ENCODE measurements at regions not wholly inside any gene's neighbourhood (a gene's known extent, or its start where the extent isn't known, plus 50 kb on each side); places are given as distances from the start of the nearest gene placed in this dataset.

DNA sequence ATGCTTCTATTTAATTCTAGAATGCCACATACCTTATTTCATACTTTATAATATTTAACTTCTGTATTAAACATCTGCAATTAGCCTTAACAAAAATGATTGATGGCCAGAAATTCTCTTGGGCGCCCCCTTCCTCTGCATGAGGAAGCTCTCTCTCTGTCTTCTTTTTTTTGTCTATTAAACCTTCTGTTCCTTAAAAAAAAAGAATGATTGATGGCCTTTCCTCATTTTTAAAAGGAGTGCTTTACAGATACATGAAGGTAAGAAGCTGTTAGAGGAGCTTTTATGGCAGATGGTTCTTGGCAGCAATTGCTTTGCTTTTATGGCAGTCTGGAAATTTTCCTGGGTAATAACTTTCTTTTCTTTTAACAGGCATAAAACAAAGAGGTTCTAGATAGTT, 526.9 kb downstream of the SLC4A3 start:
- ATAC-seq (replicated peaks; ENCODE audit: extremely low read depth, poor library complexity, severe bottlenecking) (no peak), DNase-seq (ENCODE audit: low spot score in 2 of 2) (no peak)
- Mint-ChIP-seq H3K4me1 (no peaks in the 10 kb centered on the region), H3K27ac (ENCODE audit: low read depth) (no peak overlapping the region), H3K9me3 (peaks cover 7% of the 10 kb centered on the region), H3K27me3 (peaks cover 14% of the 10 kb centered on the region), H3K36me3 (ENCODE audit: insufficient read depth) (no peaks in the 10 kb centered on the region), H3K4me3 (no peak overlapping the region)

- Mint-ChIP-seq H3K9me3 (peaks cover 10% of the 10 kb centered on the region), H3K36me3 (ENCODE audit: insufficient read depth) (no peaks in the 10 kb centered on the region), H3K4me1 (no peaks in the 10 kb centered on the region), H3K27me3 (peaks cover 8% of the 10 kb centered on the region), H3K27ac (ENCODE audit: low read depth) (no peak overlapping the region), H3K4me3 (no peak overlapping the region)
- DNase-seq (ENCODE audit: low spot score in 2 of 2), result no peak
- ATAC-seq (replicated peaks; ENCODE audit: extremely low read depth, poor library complexity, severe bottlenecking), result no peak
These were observed 529.9 kb downstream of the SLC4A3 start for GRCh38 chr2:220157312-220157711.

DNA sequence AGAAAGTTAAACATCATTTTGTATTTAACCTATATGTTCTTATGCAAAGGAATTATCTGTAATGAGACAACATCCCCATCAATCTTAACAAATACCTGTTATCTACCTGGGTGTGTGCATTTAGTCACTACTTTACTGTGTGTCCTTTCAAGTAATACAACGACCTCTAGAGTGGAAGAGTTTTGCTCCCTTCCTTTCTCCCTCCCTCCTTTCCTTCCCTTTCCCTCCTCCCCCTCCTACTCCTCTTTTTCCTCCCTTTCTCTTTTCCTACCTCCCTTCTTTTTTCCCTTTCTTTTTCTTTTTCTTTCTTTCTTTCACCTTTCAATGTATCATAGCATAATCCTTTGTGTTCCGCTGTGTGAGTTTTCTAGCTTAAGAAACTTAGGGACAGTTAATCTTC, 532.3 kb downstream of the SLC4A3 start:
- Mint-ChIP-seq H3K36me3 (ENCODE audit: insufficient read depth) (no peaks in the 10 kb centered on the region), H3K27ac (ENCODE audit: low read depth) (no peak overlapping the region), H3K9me3 (peaks cover 6% of the 10 kb centered on the region), H3K4me3 (no peak overlapping the region), H3K4me1 (no peaks in the 10 kb centered on the region), H3K27me3 (no peaks in the 10 kb centered on the region)
- ATAC-seq (replicated peaks; ENCODE audit: extremely low read depth, poor library complexity, severe bottlenecking) (no peak), DNase-seq (ENCODE audit: low spot score in 2 of 2) (no peak)

GRCh38 chr2:220162320-220162719, 534.9 kb downstream of the SLC4A3 start:
- peaks cover 9% of the 10 kb centered on the region for H3K27me3 Mint-ChIP-seq
- H3K36me3 Mint-ChIP-seq (ENCODE audit: insufficient read depth), result no peaks in the 10 kb centered on the region
- ATAC-seq (replicated peaks; ENCODE audit: extremely low read depth, poor library complexity, severe bottlenecking), result no peak
- H3K4me3 Mint-ChIP-seq, result no peak overlapping the region
- no peak for DNase-seq (ENCODE audit: low spot score in 2 of 2)
- peaks cover 6% of the 10 kb centered on the region for H3K9me3 Mint-ChIP-seq
- no peak overlapping the region for H3K27ac Mint-ChIP-seq (ENCODE audit: low read depth)
- H3K4me1 Mint-ChIP-seq, result no peaks in the 10 kb centered on the region

- Mint-ChIP-seq H3K4me1 (no peaks in the 10 kb centered on the region), H3K36me3 (ENCODE audit: insufficient read depth) (no peaks in the 10 kb centered on the region), H3K27ac (ENCODE audit: low read depth) (no peak overlapping the region)
These were observed 536.1 kb downstream of the SLC4A3 start for GRCh38 chr2:220163486-220163885.

GRCh38 chr2:220165401-220165800, 538.0 kb downstream of the SLC4A3 start:
- no peaks in the 10 kb centered on the region for H3K36me3 Mint-ChIP-seq (ENCODE audit: insufficient read depth)
- H3K27ac Mint-ChIP-seq (ENCODE audit: low read depth), result no peak overlapping the region
- peaks cover 6% of the 10 kb centered on the region for H3K9me3 Mint-ChIP-seq

More at GRCh38 chr2:220163486-220163885, 536.1 kb downstream of the SLC4A3 start:
- Mint-ChIP-seq H3K9me3 (peaks cover 6% of the 10 kb centered on the region), H3K4me3 (no peak overlapping the region), H3K27me3 (peaks cover 9% of the 10 kb centered on the region)
- no peak for DNase-seq (ENCODE audit: low spot score in 2 of 2)
- no peak for ATAC-seq (replicated peaks; ENCODE audit: extremely low read depth, poor library complexity, severe bottlenecking)

DNA sequence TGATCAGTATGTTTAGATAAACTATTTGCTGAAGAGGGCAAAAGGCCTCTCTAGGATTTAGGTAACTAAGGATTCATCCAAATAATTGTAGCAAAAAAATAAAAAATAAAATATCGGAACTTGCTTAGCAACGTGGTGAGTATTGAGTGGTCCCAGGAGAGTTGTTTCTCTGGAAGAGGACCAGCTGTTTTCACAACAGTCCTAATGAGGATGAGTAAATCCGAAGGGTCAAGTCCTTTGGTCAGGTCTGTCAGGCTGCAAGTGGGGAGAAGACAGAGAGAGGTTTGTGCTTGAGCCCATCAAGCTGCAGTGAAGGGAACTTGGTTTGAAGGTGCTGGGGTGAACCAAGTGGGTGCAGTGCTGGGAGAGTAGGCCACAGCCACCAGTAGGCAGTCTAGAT, 539.2 kb downstream of the SLC4A3 start:
- ATAC-seq (replicated peaks; ENCODE audit: extremely low read depth, poor library complexity, severe bottlenecking) (no peak), DNase-seq (ENCODE audit: low spot score in 2 of 2) (no peak)
- H3K36me3 Mint-ChIP-seq (ENCODE audit: insufficient read depth), result no peaks in the 10 kb centered on the region
- H3K27ac Mint-ChIP-seq (ENCODE audit: low read depth), result no peak overlapping the region
- peaks cover 9% of the 10 kb centered on the region for H3K27me3 Mint-ChIP-seq
- H3K9me3 Mint-ChIP-seq, result peaks cover 6% of the 10 kb centered on the region
- H3K4me1 Mint-ChIP-seq, result no peaks in the 10 kb centered on the region
- H3K4me3 Mint-ChIP-seq, result no peak overlapping the region

More at GRCh38 chr2:220165401-220165800, 538.0 kb downstream of the SLC4A3 start:
- DNase-seq (ENCODE audit: low spot score in 2 of 2), result no peak
- Mint-ChIP-seq H3K4me1 (no peaks in the 10 kb centered on the region), H3K27me3 (peaks cover 9% of the 10 kb centered on the region), H3K4me3 (no peak overlapping the region)
- no peak for ATAC-seq (replicated peaks; ENCODE audit: extremely low read depth, poor library complexity, severe bottlenecking)

- Mint-ChIP-seq H3K9me3 (no peaks in the 10 kb centered on the region), H3K27me3 (peaks cover 9% of the 10 kb centered on the region), H3K4me3 (no peak overlapping the region), H3K36me3 (ENCODE audit: insufficient read depth) (no peaks in the 10 kb centered on the region), H3K4me1 (no peaks in the 10 kb centered on the region), H3K27ac (ENCODE audit: low read depth) (no peak overlapping the region)
- no peak for ATAC-seq (replicated peaks; ENCODE audit: extremely low read depth, poor library complexity, severe bottlenecking)
- DNase-seq (ENCODE audit: low spot score in 2 of 2), result no peak
These were observed 540.5 kb downstream of the SLC4A3 start for GRCh38 chr2:220167956-220168355.

DNA sequence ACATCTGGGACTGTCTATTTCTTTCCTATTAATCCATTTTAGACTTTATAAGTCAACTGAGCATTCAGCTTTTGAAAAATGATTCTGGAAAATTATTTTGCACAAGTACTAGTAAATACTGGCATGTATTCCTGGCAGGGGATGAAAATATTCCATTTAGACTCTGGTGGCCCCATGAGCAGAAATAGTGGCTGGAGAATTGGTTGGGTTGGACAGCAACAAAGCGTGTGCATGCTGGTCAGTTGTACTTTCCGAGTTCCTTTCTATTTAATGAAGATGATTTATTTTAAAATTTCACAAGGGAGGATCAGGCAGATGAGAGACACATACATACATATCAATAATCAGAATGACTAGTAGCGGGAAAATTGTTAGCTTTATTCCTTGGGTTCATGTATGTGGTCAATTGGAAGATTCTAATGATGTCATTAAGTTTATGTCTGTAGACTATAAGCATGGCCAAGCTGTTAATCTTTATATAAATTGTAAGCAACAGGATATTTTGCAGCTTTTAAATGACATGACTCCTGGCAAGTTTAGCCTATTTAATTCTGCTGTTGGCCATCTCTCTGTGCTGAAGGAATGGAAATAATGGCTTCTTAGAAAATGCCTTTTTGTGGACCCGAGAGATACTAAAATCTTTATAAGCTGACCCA, 541.6 kb downstream of the SLC4A3 start:
- DNase-seq (ENCODE audit: low spot score in 2 of 2) (no peak), ATAC-seq (replicated peaks; ENCODE audit: extremely low read depth, poor library complexity, severe bottlenecking) (no peak)
- H3K4me3 Mint-ChIP-seq, result no peak overlapping the region
- H3K27ac Mint-ChIP-seq (ENCODE audit: low read depth), result no peak overlapping the region
- no peaks in the 10 kb centered on the region for H3K36me3 Mint-ChIP-seq (ENCODE audit: insufficient read depth)
- peaks cover 9% of the 10 kb centered on the region for H3K27me3 Mint-ChIP-seq
- no peaks in the 10 kb centered on the region for H3K4me1 Mint-ChIP-seq
- H3K9me3 Mint-ChIP-seq, result no peaks in the 10 kb centered on the region

DNA sequence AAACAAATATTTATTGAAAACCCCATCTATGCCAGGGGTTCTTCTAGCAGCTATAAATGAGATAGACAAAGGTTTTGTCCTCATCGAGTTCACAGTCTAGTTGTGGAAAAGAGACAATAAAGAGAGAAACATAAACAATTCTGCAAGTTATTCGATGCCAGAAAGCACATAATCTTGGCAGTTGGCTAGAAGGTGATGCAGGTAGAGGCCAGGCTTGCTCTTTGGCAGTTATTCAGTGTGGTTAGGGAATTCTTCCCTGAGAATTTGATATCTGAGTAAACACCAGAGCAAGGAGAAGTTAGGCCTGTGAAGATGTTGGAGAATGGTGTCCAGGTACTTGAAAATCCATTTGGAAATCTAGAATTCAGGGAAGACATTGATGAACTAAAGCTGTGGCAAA, 547.4 kb downstream of the SLC4A3 start:
- ATAC-seq (replicated peaks; ENCODE audit: extremely low read depth, poor library complexity, severe bottlenecking) (no peak), DNase-seq (ENCODE audit: low spot score in 2 of 2) (no peak)
- H3K36me3 Mint-ChIP-seq (ENCODE audit: insufficient read depth), result no peaks in the 10 kb centered on the region
- no peak overlapping the region for H3K4me3 Mint-ChIP-seq
- no peaks in the 10 kb centered on the region for H3K9me3 Mint-ChIP-seq
- no peaks in the 10 kb centered on the region for H3K4me1 Mint-ChIP-seq
- H3K27ac Mint-ChIP-seq (ENCODE audit: low read depth), result no peak overlapping the region
- H3K27me3 Mint-ChIP-seq, result no peaks in the 10 kb centered on the region

DNA sequence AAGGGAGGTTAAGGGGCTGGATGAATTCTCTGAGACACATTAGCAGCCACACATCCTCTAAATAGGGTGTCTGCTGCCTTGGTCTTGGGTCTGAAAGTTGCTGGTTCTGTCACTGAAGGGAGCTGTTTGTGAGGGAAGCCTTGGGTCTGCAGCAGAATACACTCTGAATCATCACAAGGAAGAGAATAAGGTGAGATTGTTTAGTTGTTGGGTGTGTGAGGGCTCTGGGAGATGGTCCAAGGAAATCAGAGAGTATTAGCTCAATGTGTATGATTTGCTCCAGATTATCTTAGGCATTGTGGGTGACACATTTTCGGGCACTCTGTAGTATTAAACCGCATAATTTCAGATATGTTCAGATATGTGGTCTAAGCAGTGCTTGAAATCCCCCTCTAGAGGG, 548.5 kb downstream of the SLC4A3 start:
- no peak for ATAC-seq (replicated peaks; ENCODE audit: extremely low read depth, poor library complexity, severe bottlenecking)
- H3K4me1 Mint-ChIP-seq, result no peaks in the 10 kb centered on the region

GRCh38 chr2:220178991-220179695, 551.7 kb downstream of the SLC4A3 start:
- H3K27ac Mint-ChIP-seq (ENCODE audit: low read depth), result no peak overlapping the region
- DNase-seq (ENCODE audit: low spot score in 2 of 2), result no peak
- ATAC-seq (replicated peaks; ENCODE audit: extremely low read depth, poor library complexity, severe bottlenecking), result no peak
- H3K27me3 Mint-ChIP-seq, result no peaks in the 10 kb centered on the region
- no peaks in the 10 kb centered on the region for H3K4me1 Mint-ChIP-seq
- no peak overlapping the region for H3K4me3 Mint-ChIP-seq
- H3K36me3 Mint-ChIP-seq (ENCODE audit: insufficient read depth), result no peaks in the 10 kb centered on the region
- peaks cover 6% of the 10 kb centered on the region for H3K9me3 Mint-ChIP-seq

More for the DNA sequence above, 548.5 kb downstream of the SLC4A3 start:
- no peak overlapping the region for H3K4me3 Mint-ChIP-seq
- no peak for DNase-seq (ENCODE audit: low spot score in 2 of 2)
- no peaks in the 10 kb centered on the region for H3K9me3 Mint-ChIP-seq
- no peaks in the 10 kb centered on the region for H3K27me3 Mint-ChIP-seq
- no peaks in the 10 kb centered on the region for H3K36me3 Mint-ChIP-seq (ENCODE audit: insufficient read depth)
- H3K27ac Mint-ChIP-seq (ENCODE audit: low read depth), result no peak overlapping the region

GRCh38 chr2:220181165-220181564, 553.7 kb downstream of the SLC4A3 start:
- Mint-ChIP-seq H3K27ac (ENCODE audit: low read depth) (no peak overlapping the region), H3K9me3 (peaks cover 6% of the 10 kb centered on the region)

More at GRCh38 chr2:220181165-220181564, 553.7 kb downstream of the SLC4A3 start:
- Mint-ChIP-seq H3K36me3 (ENCODE audit: insufficient read depth) (no peaks in the 10 kb centered on the region), H3K27me3 (no peaks in the 10 kb centered on the region), H3K4me1 (no peaks in the 10 kb centered on the region), H3K4me3 (no peak overlapping the region)
- DNase-seq (ENCODE audit: low spot score in 2 of 2) (no peak), ATAC-seq (replicated peaks; ENCODE audit: extremely low read depth, poor library complexity, severe bottlenecking) (no peak)

Data from central memory CD8-positive, alpha-beta T cell (primary cell).